Stimulated activated CD4-positive, alpha-beta T cell treated with anti-CD3 and anti-CD28 coated beads, Interleukin-15, amount 100 ng/mL, for 48 hours (primary cell): ENCODE measurements at regions not wholly inside any gene's neighbourhood (a gene's known extent, or its start where the extent isn't known, plus 50 kb on each side); places are given as distances from the start of the nearest gene placed in this dataset.
"Not testable (repeated sequence)": the region's sequence is repeated elsewhere in the genome, so short reads cannot be mapped to it uniquely, and the experiment has no call there.

Source experiments
- DNase-seq, 2 donors: peaks; one replicate each; pipeline ENCODE4 v3.0.0-alpha.2; 2020; ENCODE audit warnings: low read depth in 2 of 2

DNA sequence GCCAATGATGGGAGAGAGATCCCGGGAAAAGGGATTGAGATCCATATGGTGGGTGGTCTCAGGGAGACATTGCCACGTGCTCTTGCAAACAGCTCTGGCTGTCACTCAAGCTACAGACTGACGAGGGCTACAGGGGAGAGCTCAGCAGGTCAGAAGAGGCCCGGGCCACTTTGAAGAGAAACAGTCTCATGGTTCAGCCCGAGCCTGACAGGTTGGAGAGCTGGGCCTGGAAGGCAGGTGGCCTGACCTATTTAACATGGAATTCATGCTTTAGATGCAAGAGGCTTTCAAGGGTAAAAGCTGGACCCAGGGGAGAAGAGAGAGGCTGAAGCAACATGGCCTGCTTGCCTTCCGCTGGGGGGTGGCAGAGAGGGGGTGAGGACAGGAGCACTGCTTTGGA, 81.0 kb upstream of the BRD7 start:
- DNase-seq = no peak

DNA sequence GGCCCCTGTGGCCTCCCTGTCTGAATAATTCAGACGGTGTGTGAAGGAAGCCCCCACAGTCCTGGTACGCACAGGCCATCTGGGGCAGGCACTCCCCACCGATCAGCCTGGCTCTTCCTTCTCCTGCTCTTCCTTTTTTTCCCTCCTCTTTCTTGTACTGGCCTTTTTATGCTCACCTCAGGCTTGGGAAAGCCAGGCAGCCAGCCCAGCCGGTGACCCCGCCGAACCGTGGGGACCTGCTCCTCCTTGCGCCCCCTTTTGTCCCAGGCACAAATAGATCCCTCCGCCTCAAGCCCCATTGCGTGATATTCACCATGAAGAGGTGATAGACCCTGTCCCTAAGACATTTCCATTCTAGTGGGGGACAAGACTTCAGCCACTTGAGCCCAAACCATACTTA, 80.2 kb upstream of the BRD7 start:
- DNase-seq = no peak

GRCh38 chr16:50448522-50448921, 79.7 kb upstream of the BRD7 start:
- no peak for DNase-seq

DNA sequence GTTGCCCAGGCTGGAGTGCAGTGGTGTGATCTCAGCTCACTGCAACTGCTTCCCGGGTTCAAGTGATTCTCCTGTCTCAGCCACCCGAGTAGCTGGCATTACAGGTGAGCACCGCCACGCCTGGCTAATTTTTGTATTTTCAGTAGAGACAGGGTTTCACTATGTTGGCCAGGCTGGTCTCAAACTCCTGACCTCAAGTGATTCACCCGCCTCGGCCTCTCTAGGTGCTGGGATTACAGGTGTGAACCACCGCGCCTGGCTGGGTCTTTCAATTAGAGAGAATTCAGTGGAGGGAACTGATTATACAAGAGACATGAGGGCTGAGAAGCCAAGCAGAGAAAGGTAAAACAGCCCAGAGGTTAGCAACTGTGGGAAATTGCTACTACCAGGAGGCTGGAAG, 78.6 kb upstream of the BRD7 start:
- not testable (repeated sequence) for DNase-seq

- DNase-seq = no peak
Observed at GRCh38 chr16:50446861-50447260, 78.1 kb upstream of the BRD7 start.

DNA sequence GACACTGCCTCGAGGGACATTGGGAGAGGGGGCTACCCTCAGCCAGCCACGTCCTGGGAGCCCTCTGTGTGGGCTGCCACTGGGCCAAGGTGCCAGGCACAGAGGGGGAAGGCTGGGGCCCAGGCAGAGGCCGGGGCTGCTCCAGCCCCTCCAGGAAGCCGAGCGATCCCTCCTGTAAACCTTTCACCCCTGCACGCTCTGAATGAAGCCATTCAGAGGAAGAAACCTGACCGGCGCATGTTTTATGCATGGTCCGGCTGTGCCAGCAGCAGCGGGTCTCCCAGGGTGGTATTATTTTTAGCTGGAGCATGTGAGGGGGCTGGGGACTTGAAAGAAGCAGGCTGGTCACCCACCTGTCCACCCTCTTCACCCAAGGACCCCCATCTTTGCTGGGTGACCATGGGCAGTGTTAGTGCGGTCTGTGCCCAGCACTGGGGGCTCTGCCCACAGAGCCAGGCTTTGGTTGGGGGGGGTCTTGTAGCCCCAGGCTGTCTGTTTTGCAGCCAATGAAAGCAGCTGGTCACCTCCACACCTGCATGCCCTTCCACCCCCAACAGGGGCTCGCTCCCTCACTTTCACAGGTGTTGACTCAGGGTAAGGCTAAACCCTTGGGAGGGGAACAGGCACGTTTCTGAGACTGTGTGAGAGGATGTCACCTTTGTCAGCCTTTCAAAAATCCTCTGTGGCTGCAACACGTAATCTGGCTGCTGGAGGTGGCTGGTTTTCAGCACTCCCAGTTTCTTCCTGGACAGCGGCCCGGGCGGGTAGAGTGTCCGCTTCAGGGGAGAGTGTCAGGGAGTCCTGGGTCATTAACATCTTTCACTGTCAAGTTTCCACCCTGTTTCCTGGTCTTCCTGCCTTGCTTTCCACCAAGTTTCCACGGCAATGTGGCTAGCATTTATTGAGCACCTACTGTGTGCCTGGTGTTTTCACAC, 77.1 kb upstream of the BRD7 start:
- no peak for DNase-seq

DNA sequence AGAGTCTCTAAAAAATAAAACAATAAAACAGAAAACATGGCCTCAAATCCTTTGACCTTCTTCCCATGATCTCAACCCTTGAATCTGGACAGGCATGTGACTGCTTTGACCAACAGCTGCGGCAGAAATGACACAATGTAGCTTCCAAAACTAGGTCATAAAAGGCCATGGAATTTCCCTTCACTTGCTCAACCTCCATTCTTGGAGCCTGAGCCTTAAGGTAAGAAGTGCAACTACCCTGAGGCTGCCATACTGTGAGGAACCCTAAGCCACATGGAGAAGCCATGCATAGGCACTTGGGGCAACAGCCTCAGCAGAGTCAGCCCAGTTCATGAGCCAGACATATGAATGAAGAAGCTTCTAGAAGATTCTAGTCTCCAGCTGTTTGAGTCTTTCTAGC, 75.7 kb upstream of the BRD7 start:
- DNase-seq = no peak

- no peak for DNase-seq
Observed at GRCh38 chr16:50442221-50442620, 73.4 kb upstream of the BRD7 start.

GRCh38 chr16:50441486-50442157, 72.8 kb upstream of the BRD7 start:
- no peak for DNase-seq

- DNase-seq = no peak
Observed at GRCh38 chr16:50440991-50441390, 72.2 kb upstream of the BRD7 start.

DNA sequence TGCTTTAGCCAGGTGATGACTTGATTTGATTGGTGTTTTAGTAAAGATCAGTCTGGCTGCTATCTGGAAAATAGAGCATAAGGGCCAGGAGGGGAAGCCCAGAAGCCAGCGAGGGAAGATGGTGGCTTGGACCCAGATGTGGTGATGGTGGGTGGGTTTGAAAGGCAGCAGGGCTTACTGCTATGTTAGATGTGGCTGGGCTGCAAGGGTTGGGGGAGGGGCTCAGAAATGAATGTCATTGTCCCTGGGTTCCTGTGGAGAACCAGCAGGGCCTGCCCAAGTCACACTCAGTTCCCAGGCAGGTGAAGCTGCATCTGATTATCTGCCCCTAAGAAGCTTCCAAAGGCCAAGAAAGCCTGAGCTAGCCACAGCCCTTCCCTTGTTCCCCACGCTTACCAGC, 71.7 kb upstream of the BRD7 start:
- no peak for DNase-seq

GRCh38 chr16:50437769-50438437, 69.1 kb upstream of the BRD7 start:
- no peak for DNase-seq

- DNase-seq = no peak
Observed at GRCh38 chr16:50436271-50436670, 67.5 kb upstream of the BRD7 start.

GRCh38 chr16:50434872-50435478, 66.2 kb upstream of the BRD7 start:
- DNase-seq = no peak

GRCh38 chr16:50430076-50430475, 61.3 kb upstream of the BRD7 start:
- DNase-seq = no peak

DNA sequence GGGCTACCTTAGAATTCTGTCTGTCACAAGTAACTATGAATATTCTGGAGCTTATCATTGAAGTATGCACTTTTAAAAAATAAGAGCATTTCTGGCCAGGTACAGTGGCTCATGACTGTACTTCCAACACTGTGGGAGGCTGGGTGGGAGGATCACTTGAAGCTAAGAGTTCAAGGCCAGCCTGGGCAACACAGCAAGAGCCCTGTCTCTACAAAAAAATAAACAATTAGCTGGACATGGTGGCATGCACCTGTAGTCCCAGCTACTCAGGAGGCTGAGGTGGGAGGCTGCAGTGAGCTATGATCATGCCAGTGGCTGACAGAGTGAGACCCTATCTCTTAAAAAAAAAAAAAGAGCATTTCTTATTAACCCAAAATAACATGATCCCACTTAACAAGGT, 60.0 kb upstream of the BRD7 start:
- no peak for DNase-seq

- DNase-seq = no peak
Observed at GRCh38 chr16:50428116-50428515, 59.3 kb upstream of the BRD7 start.

- no peak for DNase-seq
Observed at GRCh38 chr16:50427107-50427506, 58.3 kb upstream of the BRD7 start.

- DNase-seq = no peak
Observed at GRCh38 chr16:50425648-50426047, 56.9 kb upstream of the BRD7 start.

GRCh38 chr16:50425044-50425443, 56.3 kb upstream of the BRD7 start:
- DNase-seq = no peak

DNA sequence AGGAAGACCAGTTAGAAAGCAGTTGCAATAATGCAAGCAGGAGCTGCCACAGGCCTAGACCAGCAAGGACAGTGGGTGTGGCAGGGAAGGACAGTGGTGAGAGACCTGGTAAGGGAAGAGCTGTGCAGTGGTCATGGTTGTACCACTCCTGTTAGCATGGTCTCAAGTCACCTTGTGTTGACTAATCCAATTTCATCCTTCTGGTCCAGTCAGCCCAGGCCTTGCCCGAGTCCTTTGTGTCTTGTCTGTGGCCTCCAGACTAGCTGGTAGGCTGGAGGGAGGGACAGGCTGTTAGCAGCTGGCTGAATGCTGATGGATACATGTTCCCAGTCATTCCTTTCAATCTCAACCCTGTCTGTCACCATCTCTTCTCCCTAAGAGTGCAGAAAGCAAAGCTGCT, 54.1 kb upstream of the BRD7 start:
- DNase-seq = no peak

GRCh38 chr16:50419116-50419515, 50.3 kb upstream of the BRD7 start:
- DNase-seq = no peak
